Suprapubic skin (tissue), 4 donors: ENCODE measurements at regions not wholly inside any gene's neighbourhood (a gene's known extent, or its start where the extent isn't known, plus 50 kb on each side); places are given as distances from the start of the nearest gene placed in this dataset.

ENCODE experiments used
- DNase-seq, 2 donors: peaks; one replicate each; pipeline ENCODE4 v3.0.0-alpha.2; 2019; ENCODE audit warnings: low spot score in 2 of 2
- H3K27ac ChIP-seq: fragments of 200-600 bp; sonication (generic); one replicate; pipeline ENCODE4 v1.5.1; 2019
- H3K27me3 ChIP-seq: fragments of 200-600 bp; sonication (generic); one replicate; pipeline ENCODE4 v1.5.1; 2019
- H3K36me3 ChIP-seq: fragments of 200-600 bp; sonication (generic); one replicate; pipeline ENCODE4 v1.5.1; 2019
- H3K4me1 ChIP-seq: fragments of 200-600 bp; sonication (generic); one replicate; pipeline ENCODE4 v1.5.1; 2019
- H3K4me3 ChIP-seq: fragments of 200-600 bp; sonication (generic); one replicate; pipeline ENCODE4 v1.5.1; 2019; ENCODE audit warnings: mild to moderate bottlenecking
- H3K9me3 ChIP-seq: fragments of 200-600 bp; sonication (generic); one replicate; pipeline ENCODE4 v1.5.1; 2019
- CTCF ChIP-seq, 2 donors: fragments of 200-600 bp in 1 of 2; fragments of 450-650 bp in 1 of 2; sonication (generic) in 1 of 2; IDR thresholded peaks; one replicate each; pipeline ENCODE4 v1.5.1; 2016 to 2019; ENCODE audit warnings: antibody characterized with exemption in 2 of 2, mild to moderate bottlenecking in 1 of 2, moderate library complexity in 1 of 2
- EP300 ChIP-seq: sonication (generic); formaldehyde crosslinking; IDR thresholded peaks from one replicate; pipeline ENCODE4 v1.6.1; 2017; ENCODE audit warnings: antibody characterized with exemption
- POLR2A ChIP-seq, 2 donors: fragments of 450-650 bp; IDR thresholded peaks; one replicate each; pipeline ENCODE4 v1.6.1; 2017; ENCODE audit warnings: antibody characterized with exemption in 2 of 2, mild to moderate bottlenecking in 2 of 2, moderate library complexity in 2 of 2
- POLR2AphosphoS5 ChIP-seq, 3 donors: sonication (generic); formaldehyde crosslinking; IDR thresholded peaks; one replicate each; pipeline ENCODE4 v1.6.1; 2017; ENCODE audit warnings: antibody characterized with exemption in 3 of 3
- WGBS: methylation state at CpG from one replicate; pipeline ENCODE4 v1.1.5; 2018; 5-methylcytosine and 5-hydroxymethylcytosine counted together

- WGBS: no CpG with 5 or more reads among the region's 1 CpG
- TF ChIP-seq CTCF (IDR thresholded peaks at IDR 0.05): no peak
- TF ChIP-seq EP300: no peak
- no peak for TF ChIP-seq POLR2AphosphoS5 (IDR thresholded peaks at IDR 0.05)
- TF ChIP-seq POLR2A (IDR thresholded peaks at IDR 0.05): no peak
- Histone ChIP-seq H3K4me3 (no peak overlapping the region), H3K27ac (no peak overlapping the region), H3K4me1 (no peaks in the 10 kb centered on the region), H3K36me3 (no peaks in the 10 kb centered on the region), H3K27me3 (no peaks in the 10 kb centered on the region), H3K9me3 (no peaks in the 10 kb centered on the region)
- DNase-seq: no peak
These were observed 781.1 kb upstream of the AMELY start for GRCh38 chrY:7692701-7693100.

GRCh38 chrY:7687086-7687485 lies 775.5 kb upstream of the AMELY start:
- H3K9me3 ChIP-seq: no peaks in the 10 kb centered on the region
- no peaks in the 10 kb centered on the region for H3K27me3 ChIP-seq
- no peaks in the 10 kb centered on the region for H3K4me1 ChIP-seq
- no peaks in the 10 kb centered on the region for H3K36me3 ChIP-seq
- no peak overlapping the region for H3K27ac ChIP-seq
- TF ChIP-seq EP300 (no peak), POLR2AphosphoS5 (IDR thresholded peaks at IDR 0.05) (no peak), CTCF (IDR thresholded peaks at IDR 0.05) (no peak), POLR2A (IDR thresholded peaks at IDR 0.05) (no peak)
- no peak for DNase-seq
- no peak overlapping the region for H3K4me3 ChIP-seq
- no CpG with 5 or more reads among the region's 3 CpGs for WGBS

- no CpG with 5 or more reads among the region's 2 CpGs for WGBS
- H3K27ac ChIP-seq: no peak overlapping the region
- DNase-seq: no peak
- no peaks in the 10 kb centered on the region for H3K9me3 ChIP-seq
- TF ChIP-seq POLR2A (IDR thresholded peaks at IDR 0.05): no peak
- no peaks in the 10 kb centered on the region for H3K4me1 ChIP-seq
- H3K36me3 ChIP-seq: no peaks in the 10 kb centered on the region
- no peaks in the 10 kb centered on the region for H3K27me3 ChIP-seq
- no peak overlapping the region for H3K4me3 ChIP-seq
These were observed 773.0 kb upstream of the AMELY start for GRCh38 chrY:7684546-7684945.

DNA sequence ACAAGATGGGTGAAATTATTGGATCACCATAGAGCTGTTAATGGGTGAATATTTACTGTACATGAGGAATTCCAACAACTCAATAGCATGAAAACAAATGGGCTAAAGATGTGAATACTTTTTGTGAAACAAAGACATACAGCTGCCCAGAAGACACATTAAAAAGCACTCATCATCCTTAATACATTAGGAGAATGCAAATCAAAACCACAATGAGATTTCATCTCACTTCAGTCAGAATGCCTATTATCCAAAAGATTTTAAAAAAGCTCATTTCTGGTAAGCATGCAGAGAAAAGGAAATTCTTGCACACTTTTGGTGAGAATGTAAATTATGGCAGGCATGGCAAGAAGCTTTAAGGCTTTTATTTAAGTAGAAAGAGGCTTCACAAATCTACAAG lies 770.8 kb upstream of the AMELY start:
- H3K27ac ChIP-seq: no peak overlapping the region
- no peak for DNase-seq
- no peak overlapping the region for H3K4me3 ChIP-seq
- H3K36me3 ChIP-seq: no peaks in the 10 kb centered on the region
- no peaks in the 10 kb centered on the region for H3K9me3 ChIP-seq
- TF ChIP-seq CTCF (IDR thresholded peaks at IDR 0.05) (no peak), POLR2AphosphoS5 (IDR thresholded peaks at IDR 0.05) (no peak), EP300 (no peak), POLR2A (IDR thresholded peaks at IDR 0.05) (no peak)
- H3K27me3 ChIP-seq: no peaks in the 10 kb centered on the region
- H3K4me1 ChIP-seq: no peaks in the 10 kb centered on the region

DNA sequence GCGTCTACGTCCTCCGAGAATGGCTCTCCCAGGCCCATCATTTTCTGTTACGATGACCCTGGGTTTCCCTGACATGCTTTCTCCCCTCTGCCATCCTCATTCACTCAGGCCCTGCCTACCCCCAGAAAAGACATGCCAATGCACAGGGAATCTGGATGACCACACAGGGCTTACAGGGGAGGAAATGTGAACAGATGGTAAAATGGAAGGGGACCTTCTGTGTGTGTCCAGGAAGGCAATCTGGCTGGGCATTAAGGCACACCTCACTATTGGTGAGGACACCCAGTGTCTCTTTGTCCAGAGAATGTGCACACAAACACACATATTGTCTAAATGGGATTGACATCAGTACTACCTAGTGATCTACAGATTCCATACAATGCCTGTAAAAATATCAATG lies 769.9 kb upstream of the AMELY start:
- TF ChIP-seq CTCF (IDR thresholded peaks at IDR 0.05) (no peak), POLR2A (IDR thresholded peaks at IDR 0.05) (no peak), POLR2AphosphoS5 (IDR thresholded peaks at IDR 0.05) (no peak), EP300 (no peak)
- Histone ChIP-seq H3K27ac (no peak overlapping the region), H3K9me3 (no peaks in the 10 kb centered on the region), H3K27me3 (no peaks in the 10 kb centered on the region), H3K4me1 (no peaks in the 10 kb centered on the region), H3K36me3 (no peaks in the 10 kb centered on the region), H3K4me3 (no peak overlapping the region)
- DNase-seq: no peak
- WGBS: no CpG with 5 or more reads among the region's 4 CpGs

GRCh38 chrY:7674465-7674864 lies 762.9 kb upstream of the AMELY start:
- no peak for TF ChIP-seq CTCF (IDR thresholded peaks at IDR 0.05)
- WGBS: no CpG with 5 or more reads among the region's 2 CpGs
- no peaks in the 10 kb centered on the region for H3K27me3 ChIP-seq
- H3K27ac ChIP-seq: no peak overlapping the region
- H3K36me3 ChIP-seq: no peaks in the 10 kb centered on the region
- H3K9me3 ChIP-seq: no peaks in the 10 kb centered on the region
- no peaks in the 10 kb centered on the region for H3K4me1 ChIP-seq
- H3K4me3 ChIP-seq: no peak overlapping the region
- no peak for DNase-seq
